NOMO-1 treated with DMSO at 0.1 percent for 48 hours (cell line): ENCODE measurements at regions not wholly inside any gene's neighbourhood (a gene's known extent, or its start where the extent isn't known, plus 50 kb on each side); places are given as distances from the start of the nearest gene placed in this dataset.

Source experiments
- DNase-seq: peaks from one replicate; lab custom pipeline; 2025; ENCODE audit not compliant: unreplicated experiment; lab: John Stamatoyannopoulos, UW

GRCh38 chr6:163655217-163656121 is 241.0 kb downstream of the QKI start:
- no peak for DNase-seq

- DNase-seq = no peak
Measured at GRCh38 chr6:163651915-163652668, 237.6 kb downstream of the QKI start.

DNA sequence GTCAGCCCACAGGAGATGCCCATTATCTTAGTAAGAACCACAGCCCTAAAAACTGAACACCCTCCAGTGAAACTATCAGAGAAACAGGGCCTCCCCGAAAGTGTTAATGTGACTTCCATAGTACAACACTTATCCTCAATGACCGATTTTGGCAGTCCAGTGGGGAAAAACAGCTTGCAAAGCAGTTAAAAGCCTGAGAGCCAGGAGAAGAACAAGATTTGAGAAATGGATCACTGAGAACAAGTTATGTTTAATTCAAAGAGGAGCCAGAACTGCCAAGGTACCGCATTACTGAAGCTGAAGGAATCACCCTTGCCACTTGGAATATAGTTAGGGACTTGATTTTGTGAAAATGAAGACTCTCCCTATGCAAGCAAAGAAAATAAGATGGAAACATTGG is 236.9 kb downstream of the QKI start:
- DNase-seq = no peak

GRCh38 chr6:163648868-163649267 is 234.3 kb downstream of the QKI start:
- no peak for DNase-seq

- no peak for DNase-seq
Measured at GRCh38 chr6:163647624-163648023, 233.1 kb downstream of the QKI start.

DNA sequence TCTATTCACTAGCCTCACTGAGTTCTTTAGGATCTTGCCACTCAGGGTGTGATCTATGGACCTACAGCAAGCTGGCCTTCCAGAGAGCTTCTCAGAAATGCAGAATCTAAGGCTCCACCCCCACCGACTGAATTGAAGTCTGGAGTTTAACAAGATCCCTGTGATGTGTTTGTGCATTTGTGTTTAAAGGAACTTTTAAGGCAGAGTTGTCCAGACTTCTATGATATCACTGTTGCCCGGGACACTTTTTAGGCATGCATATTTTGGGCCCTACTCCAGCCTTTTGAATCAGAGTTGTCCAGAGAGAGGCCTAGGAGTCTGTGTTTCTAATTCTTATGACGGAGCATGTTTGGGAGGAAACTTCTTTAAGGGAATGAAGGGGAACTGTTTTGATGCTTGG is 232.3 kb downstream of the QKI start:
- DNase-seq = no peak

DNA sequence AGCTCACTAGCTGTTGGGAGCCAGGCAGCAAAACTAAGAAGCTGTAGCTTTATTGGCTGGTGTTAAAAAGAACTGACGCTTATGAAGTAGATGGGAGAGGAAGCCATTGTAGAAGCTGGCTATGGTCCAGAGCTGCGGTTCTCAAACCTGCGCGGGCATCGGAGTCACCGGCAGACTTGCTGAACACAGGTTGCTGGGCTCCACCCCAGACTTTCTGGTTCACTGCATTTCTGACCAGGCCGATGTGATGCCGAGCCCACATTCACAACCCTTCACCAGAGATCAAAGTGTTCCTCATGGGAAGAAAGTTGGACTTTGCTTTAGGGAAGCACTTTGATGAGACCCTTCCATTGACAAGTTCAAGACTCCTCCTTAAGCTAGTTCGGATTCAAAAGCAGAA is 231.6 kb downstream of the QKI start:
- no peak for DNase-seq

DNA sequence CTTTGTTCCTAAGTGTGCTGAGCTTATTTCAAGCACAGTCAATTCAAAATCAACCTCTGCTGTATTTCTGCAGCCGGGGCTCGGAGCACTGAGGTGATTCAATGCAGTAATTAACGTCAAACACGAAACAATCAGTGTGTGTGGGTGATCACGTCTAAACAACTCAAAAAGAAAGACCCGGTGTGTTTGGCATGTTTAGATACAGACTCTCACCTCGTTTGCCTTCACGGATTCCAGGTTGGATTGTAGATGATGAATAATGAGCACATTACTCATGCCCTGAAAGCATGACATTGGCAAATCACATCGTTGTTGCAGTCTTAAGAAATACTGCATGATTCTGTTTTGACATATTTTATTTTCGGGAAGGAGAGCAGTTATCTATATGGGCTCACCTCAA is 231.0 kb downstream of the QKI start:
- no peak for DNase-seq

- no peak for DNase-seq
Measured at GRCh38 chr6:163643866-163644265, 229.3 kb downstream of the QKI start.

GRCh38 chr6:163641706-163642105 is 227.2 kb downstream of the QKI start:
- no peak for DNase-seq

DNA sequence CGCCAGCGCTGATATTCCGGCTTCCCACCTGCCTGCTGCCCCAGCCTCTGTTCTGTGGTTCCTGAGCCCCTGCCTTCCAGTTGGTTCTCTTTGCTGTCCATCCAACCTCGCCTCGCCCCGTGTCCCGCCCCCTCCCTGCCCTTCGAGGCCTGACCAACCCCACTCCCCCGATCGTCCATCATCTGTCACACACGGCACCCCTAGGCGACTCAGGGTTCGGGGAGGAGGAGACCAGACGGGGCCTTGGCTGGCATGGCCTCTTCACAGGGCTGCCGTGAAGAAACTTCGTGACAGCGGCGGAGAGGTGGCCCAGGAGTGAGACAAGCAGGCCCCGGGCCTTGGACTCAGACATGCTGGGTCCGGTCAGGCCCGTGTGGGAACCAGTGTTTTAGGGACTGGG is 226.1 kb downstream of the QKI start:
- DNase-seq = no peak

DNA sequence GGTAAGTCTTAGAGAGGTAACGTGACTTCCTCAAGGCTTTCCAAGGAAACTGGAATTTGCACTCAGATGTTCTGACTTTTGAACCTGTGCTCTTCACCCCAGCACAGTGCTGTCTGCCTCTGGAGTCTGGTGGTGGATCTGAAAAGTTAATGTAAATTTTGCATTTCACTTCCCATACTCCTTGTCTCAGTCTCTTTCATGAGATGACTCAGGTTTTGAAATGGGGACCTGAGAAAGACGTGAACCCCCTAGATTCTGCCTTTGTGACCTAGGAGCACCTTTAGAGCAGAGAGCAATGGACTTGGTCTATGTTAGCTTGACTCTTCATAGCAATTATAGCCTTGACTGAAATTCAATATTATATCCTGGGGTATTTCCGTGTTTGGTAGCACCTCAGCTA is 223.0 kb downstream of the QKI start:
- DNase-seq = no peak

DNA sequence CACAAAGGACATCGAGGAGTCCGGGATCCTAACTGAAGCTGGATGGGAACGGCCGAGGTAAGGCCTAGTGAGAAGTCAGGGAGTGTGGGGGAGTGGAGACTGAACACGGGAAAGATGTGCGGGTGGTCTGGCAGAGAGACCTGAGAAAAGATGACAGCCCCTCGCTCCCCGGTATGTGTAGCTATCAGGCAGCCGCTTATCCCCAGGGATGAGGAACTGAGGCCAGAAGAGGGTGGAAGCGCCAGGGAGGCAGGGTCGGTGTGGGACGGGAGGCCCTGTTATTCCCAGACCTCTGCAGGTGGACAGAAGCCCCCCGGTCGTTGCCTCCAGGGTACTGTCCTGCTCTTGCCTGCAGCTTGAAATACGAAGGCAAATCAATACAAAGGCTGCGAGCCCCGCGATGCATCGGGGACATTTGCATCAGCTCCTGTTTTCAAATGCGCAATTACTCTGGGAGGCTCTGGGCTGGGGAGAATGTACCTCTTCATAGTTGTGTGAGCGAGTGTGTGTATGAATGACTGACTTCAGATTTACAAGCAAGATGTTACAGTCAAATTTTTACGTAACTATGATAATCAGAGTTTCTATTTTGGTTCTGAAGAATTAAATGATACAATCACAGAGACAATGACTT is 221.3 kb downstream of the QKI start:
- no peak for DNase-seq

DNA sequence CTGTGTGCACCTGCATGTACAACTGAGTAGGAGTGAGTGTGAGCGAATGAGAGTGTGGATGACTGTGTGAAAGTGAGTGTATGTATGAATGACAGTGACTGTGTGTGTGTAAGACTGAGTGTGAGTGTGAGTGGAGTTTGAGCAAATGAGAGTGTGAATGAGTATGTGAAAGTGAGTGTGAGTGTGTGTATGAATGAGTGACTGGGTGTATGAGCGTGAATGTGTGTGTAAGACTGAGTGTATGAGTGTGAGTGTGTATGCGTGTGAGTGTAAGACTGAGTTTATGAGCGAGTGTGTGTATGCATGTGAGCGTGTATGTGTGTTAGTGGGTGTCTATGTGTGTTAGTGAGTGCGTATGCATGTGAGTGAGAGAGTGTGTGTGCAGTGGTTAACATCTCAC is 220.8 kb downstream of the QKI start:
- no peak for DNase-seq

DNA sequence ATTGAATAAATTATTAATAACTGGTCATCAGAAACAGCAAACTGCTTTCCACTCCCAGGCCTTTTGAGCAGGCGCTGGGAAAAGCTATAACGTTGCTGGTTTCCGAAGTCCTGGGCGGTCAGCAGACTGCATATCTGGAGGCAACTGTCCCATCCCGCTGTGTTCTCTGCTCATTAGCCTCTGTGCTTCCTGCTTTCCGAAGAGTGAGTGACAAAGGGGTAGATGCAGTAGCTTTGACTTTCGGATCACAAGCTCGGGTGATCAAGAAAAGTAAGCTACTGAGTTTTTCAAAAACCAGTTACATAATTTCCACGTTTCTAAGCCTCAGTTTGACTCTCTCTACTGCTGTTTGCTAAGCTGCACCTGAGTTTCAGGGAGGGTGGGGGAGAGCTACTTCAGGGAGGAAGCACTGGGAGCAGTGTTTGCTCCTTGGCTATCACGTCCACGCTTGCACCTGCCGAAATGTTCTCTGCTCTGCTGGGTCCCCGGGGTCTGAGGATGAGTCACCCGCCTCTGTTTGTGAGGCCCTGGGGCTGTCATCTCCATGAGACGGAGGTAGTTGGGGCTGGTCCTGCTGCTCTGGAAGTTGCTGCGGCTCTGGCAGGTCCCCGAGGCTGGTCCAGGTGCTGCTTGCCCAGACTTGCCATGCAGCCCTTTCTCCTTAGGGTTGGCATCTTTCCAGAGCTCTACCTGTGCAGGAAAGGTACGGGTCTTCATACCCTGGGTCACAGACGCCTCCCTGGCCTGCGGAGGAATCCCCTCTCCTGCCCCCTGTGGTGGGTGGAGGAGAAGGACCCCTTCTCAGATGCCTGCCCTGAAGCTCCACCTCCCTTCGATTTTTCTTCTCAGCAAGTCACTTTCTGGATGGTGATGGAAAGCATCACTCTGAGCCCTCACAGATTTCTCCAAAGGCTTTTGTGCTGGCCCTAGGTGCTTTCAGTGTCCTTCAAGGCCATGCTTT is 220.0 kb downstream of the QKI start:
- DNase-seq = no peak

DNA sequence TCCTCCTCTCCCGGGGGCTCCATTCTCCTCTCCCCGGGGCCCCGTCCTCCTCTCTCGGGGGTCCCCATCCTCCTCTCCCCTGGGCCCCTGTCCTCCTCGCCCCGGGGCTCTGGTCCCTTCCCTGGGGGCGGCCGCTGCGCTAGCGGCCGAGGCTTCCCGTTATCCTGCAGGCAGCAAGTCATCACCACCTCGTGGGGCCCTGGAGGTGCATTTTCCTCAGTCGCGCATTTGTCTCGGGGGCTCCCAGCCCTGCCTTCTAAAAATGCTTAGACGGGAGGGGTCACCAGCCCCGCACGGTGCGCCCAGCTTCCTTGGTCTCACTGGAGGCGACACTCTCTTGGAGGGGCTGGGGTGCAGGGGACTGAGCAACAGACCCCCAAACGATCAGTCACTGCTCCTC is 216.5 kb downstream of the QKI start:
- no peak for DNase-seq

DNA sequence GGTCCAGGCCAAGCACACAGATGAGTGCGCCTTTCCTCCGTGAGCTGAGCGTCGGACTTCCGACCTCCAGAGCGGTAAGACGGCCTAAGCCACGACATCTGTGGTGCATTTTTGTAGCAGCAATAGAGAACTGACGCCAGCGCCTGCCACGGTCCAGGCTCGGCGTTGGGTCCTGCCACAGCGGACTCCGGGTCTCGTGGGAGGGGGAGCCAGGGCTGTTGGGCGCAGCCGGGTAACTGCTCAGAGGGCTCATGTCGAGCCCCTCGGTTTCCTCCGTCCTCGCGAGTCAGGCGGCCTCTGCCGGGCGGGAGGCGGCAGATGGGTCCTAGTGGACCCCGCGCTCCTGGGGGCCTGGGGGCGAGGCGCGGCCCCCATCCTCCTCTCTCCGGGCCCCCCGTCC is 216.1 kb downstream of the QKI start:
- no peak for DNase-seq

DNA sequence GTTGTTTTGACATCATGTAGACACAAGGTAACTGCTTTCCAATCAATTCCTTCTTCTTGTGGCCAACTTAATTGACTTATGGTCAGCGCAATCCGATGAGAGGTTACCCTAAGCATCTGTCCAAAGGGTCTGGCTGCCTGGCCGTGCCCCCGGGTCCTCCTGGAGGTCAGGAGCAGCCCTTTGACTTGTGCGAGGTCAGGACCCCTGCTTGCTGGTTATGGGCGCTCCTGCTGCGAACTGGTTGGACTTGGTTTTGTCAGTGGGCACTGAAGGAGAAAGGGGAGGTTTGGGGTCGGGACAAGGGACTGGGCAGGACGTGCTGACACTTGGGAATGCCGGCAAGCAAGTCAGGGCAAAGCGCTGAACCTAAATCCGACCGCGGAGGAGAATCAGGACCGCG is 215.6 kb downstream of the QKI start:
- DNase-seq = no peak
